ENCODE measurements at regions not wholly inside any gene's neighbourhood (a gene's known extent, or its start where the extent isn't known, plus 50 kb on each side); places are given as distances from the start of the nearest gene placed in this dataset.
"Not testable (repeated sequence)": the region's sequence is repeated elsewhere in the genome, so short reads cannot be mapped to it uniquely, and the experiment has no call there.

GRCh38 chr10:131555406-131555805 is 243.9 kb upstream of the TCERG1L start:
- Histone ChIP-seq H3K4me2 (ENCODE audit: low read length) (no peak overlapping the region), H3K79me2 (ENCODE audit: control insufficient read depth, low read length) (no peaks in the 10 kb centered on the region), H3K4me1 (ENCODE audit: control insufficient read depth, low read length) (no peaks in the 10 kb centered on the region), H3K4me3 (ENCODE audit: low read length) (no peak overlapping the region), H3K9me2 (replicated peaks; ENCODE audit: control insufficient read depth, low read length) (no peaks in the 10 kb centered on the region), H4K20me1 (ENCODE audit: control insufficient read depth, insufficient read depth, low read depth, low read length) (no peaks in the 10 kb centered on the region), H3K9me3 (ENCODE audit: control insufficient read depth, insufficient read depth, low read length) (no peaks in the 10 kb centered on the region), H3K36me3 (ENCODE audit: control insufficient read depth, low read length) (no peaks in the 10 kb centered on the region), H3K27ac (ENCODE audit: low read depth, low read length) (no peak overlapping the region), H3K27me3 (ENCODE audit: control insufficient read depth, low read length) (no peaks in the 10 kb centered on the region), H3F3A (ENCODE audit: control insufficient read depth, insufficient read depth) (no peaks in the 10 kb centered on the region)
- TF ChIP-seq, protein P1, sequence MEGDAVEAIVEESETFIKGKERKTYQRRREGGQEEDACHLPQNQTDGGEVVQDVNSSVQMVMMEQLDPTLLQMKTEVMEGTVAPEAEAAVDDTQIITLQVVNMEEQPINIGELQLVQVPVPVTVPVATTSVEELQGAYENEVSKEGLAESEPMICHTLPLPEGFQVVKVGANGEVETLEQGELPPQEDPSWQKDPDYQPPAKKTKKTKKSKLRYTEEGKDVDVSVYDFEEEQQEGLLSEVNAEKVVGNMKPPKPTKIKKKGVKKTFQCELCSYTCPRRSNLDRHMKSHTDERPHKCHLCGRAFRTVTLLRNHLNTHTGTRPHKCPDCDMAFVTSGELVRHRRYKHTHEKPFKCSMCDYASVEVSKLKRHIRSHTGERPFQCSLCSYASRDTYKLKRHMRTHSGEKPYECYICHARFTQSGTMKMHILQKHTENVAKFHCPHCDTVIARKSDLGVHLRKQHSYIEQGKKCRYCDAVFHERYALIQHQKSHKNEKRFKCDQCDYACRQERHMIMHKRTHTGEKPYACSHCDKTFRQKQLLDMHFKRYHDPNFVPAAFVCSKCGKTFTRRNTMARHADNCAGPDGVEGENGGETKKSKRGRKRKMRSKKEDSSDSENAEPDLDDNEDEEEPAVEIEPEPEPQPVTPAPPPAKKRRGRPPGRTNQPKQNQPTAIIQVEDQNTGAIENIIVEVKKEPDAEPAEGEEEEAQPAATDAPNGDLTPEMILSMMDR (IDR thresholded peaks at IDR 0.05; ENCODE audit: low read depth, low read length, poor library complexity, severe bottlenecking), result no peak
- TF ChIP-seq EZH2phosphoT487 (IDR thresholded peaks at IDR 0.05; ENCODE audit: borderline replicate concordance, low read length), result no peak

DNA sequence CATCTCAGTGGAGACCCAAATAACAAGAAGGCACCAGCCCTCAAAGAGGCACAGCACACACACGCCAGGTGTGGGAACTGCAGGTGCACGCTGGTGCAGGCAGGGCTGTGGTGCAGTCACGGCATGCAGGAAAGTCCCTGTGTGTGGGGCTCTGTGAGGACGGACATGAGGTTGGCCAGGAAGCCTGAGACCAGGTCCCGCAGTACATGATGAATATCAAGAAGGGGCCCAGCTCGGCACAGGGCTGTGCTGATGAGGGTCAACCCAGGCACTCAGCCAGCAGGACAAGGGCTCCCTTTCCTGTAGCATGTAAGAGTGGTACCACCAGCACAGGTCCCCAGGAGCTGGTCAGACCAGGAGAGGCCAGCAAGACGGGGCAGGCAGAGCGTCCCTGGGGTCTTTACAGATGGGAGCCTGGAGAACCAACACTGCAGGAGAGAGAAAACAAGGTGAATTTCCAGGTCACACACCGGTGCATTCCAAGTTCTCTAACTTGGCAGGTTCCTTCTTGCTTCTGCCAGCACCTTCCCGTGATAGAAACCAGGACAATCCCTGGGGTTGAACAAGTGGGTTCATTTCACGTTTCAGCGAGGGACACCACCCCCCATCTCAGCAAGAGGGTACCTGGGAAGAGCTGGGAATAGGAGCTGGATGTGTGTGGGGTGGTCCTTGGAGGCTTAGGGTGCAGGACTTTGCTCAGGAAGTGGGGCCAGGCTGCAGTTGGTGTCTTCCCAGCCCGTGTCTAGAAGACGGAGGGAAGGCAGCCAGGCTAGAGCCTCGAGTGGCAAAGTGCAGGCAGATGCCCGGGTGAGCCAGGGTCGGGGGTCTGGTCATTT is 244.8 kb upstream of the TCERG1L start:
- no peaks in the 10 kb centered on the region for H3K36me3 ChIP-seq (ENCODE audit: control insufficient read depth, low read length)
- no peak overlapping the region for H3K4me3 ChIP-seq (ENCODE audit: low read length)
- no peaks in the 10 kb centered on the region for H3F3A ChIP-seq (ENCODE audit: control insufficient read depth, insufficient read depth)
- no peaks in the 10 kb centered on the region for H3K27me3 ChIP-seq (ENCODE audit: control insufficient read depth, low read length)
- H4K20me1 ChIP-seq (ENCODE audit: control insufficient read depth, insufficient read depth, low read depth, low read length), result no peaks in the 10 kb centered on the region
- TF ChIP-seq EZH2phosphoT487 (IDR thresholded peaks at IDR 0.05; ENCODE audit: borderline replicate concordance, low read length), result no peak
- TF ChIP-seq, protein P1 (IDR thresholded peaks at IDR 0.05; ENCODE audit: low read depth, low read length, poor library complexity, severe bottlenecking), result no peak
- H3K27ac ChIP-seq (ENCODE audit: low read depth, low read length), result no peak overlapping the region
- H3K79me2 ChIP-seq (ENCODE audit: control insufficient read depth, low read length), result no peaks in the 10 kb centered on the region
- no peaks in the 10 kb centered on the region for H3K4me1 ChIP-seq (ENCODE audit: control insufficient read depth, low read length)
- no peaks in the 10 kb centered on the region for H3K9me3 ChIP-seq (ENCODE audit: control insufficient read depth, insufficient read depth, low read length)
- H3K4me2 ChIP-seq (ENCODE audit: low read length), result no peak overlapping the region
- H3K9me2 ChIP-seq (replicated peaks; ENCODE audit: control insufficient read depth, low read length), result no peaks in the 10 kb centered on the region

DNA sequence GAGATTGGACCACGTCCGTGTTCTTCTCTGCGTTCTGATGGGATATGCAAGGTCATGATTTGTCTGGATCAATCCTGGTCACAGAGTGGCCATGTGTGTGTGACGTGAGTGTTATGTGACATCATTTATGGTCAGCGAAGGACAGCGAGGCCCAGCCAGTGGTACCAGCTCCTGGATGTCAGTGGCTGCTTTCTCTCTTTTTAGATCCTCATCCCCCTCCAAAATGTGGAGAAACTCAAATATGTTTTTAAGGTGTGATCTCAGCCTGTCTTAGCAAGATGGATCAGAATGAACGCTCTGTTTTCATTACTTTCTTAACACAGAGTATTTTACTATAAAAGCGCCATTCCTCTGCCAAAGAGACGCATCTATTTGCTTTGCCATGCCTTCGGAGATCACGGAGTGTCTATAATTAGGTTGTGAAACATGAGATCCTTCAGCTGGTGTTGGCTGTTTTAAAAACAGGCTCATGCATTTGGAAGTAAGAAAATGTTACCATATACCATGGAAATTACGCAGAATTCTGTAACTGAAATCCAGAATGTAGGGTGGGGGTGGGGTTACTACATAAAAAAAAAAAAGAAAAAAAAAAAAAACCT is 245.5 kb upstream of the TCERG1L start:
- Histone ChIP-seq H3K4me3 (ENCODE audit: low read length) (no peak overlapping the region), H3K27ac (ENCODE audit: low read depth, low read length) (no peak overlapping the region), H3K4me2 (ENCODE audit: low read length) (no peak overlapping the region), H3F3A (ENCODE audit: control insufficient read depth, insufficient read depth) (no peaks in the 10 kb centered on the region), H3K9me2 (replicated peaks; ENCODE audit: control insufficient read depth, low read length) (no peaks in the 10 kb centered on the region), H3K4me1 (ENCODE audit: control insufficient read depth, low read length) (no peaks in the 10 kb centered on the region), H3K36me3 (ENCODE audit: control insufficient read depth, low read length) (no peaks in the 10 kb centered on the region), H3K9me3 (ENCODE audit: control insufficient read depth, insufficient read depth, low read length) (no peaks in the 10 kb centered on the region), H4K20me1 (ENCODE audit: control insufficient read depth, insufficient read depth, low read depth, low read length) (no peaks in the 10 kb centered on the region), H3K79me2 (ENCODE audit: control insufficient read depth, low read length) (no peaks in the 10 kb centered on the region), H3K27me3 (ENCODE audit: control insufficient read depth, low read length) (no peaks in the 10 kb centered on the region)
- TF ChIP-seq, protein P1 (IDR thresholded peaks at IDR 0.05; ENCODE audit: low read depth, low read length, poor library complexity, severe bottlenecking), result no peak
- TF ChIP-seq EZH2phosphoT487 (IDR thresholded peaks at IDR 0.05; ENCODE audit: borderline replicate concordance, low read length), result no peak

GRCh38 chr10:131557956-131558355 is 246.4 kb upstream of the TCERG1L start:
- H3K27me3 ChIP-seq (ENCODE audit: control insufficient read depth, low read length); H3K4me1 ChIP-seq (ENCODE audit: control insufficient read depth, low read length); H3K9me2 ChIP-seq (replicated peaks; ENCODE audit: control insufficient read depth, low read length); H3K4me2 ChIP-seq (ENCODE audit: low read length); H3K36me3 ChIP-seq (ENCODE audit: control insufficient read depth, low read length); H4K20me1 ChIP-seq (ENCODE audit: control insufficient read depth, insufficient read depth, low read depth, low read length); H3K4me3 ChIP-seq (ENCODE audit: low read length); H3K79me2 ChIP-seq (ENCODE audit: control insufficient read depth, low read length); H3F3A ChIP-seq (ENCODE audit: control insufficient read depth, insufficient read depth); H3K9me3 ChIP-seq (ENCODE audit: control insufficient read depth, insufficient read depth, low read length); H3K27ac ChIP-seq (ENCODE audit: low read depth, low read length): not testable (repeated sequence)

Data from DOHH2 (cell line).